GM18858 (cell line): ENCODE measurements at regions not wholly inside any gene's neighbourhood (a gene's known extent, or its start where the extent isn't known, plus 50 kb on each side); places are given as distances from the start of the nearest gene placed in this dataset.

Experiments
- ATAC-seq: cut with Tn5 transposase; IDR thresholded peaks from one replicate; pipeline ENCODE4 v1.9.1; 2021; ENCODE audit not compliant: unreplicated experiment

GRCh38 chr19:28402701-28403290 is 810.2 kb downstream of the UQCRFS1 start:
- no peak for ATAC-seq

- no peak for ATAC-seq
Observed at GRCh38 chr19:28401739-28402424, 811.1 kb downstream of the UQCRFS1 start.

- no peak for ATAC-seq
Observed at GRCh38 chr19:28400953-28401671, 811.8 kb downstream of the UQCRFS1 start.

GRCh38 chr19:28399187-28399586 is 813.8 kb downstream of the UQCRFS1 start:
- ATAC-seq, result no peak

GRCh38 chr19:28397800-28398199 is 815.2 kb downstream of the UQCRFS1 start:
- ATAC-seq, result no peak

GRCh38 chr19:28397306-28397705 is 815.6 kb downstream of the UQCRFS1 start:
- no peak for ATAC-seq

GRCh38 chr19:28396287-28396831 is 816.6 kb downstream of the UQCRFS1 start:
- no peak for ATAC-seq

- no peak for ATAC-seq
Observed at GRCh38 chr19:28394725-28395124, 818.2 kb downstream of the UQCRFS1 start.

GRCh38 chr19:28393574-28394336 is 819.2 kb downstream of the UQCRFS1 start:
- no peak for ATAC-seq

- ATAC-seq, result no peak
Observed at GRCh38 chr19:28388988-28389387, 824.0 kb downstream of the UQCRFS1 start.

GRCh38 chr19:28387507-28387906 is 825.4 kb downstream of the UQCRFS1 start:
- no peak for ATAC-seq

- ATAC-seq, result no peak
Observed at GRCh38 chr19:28386470-28386869, 826.5 kb downstream of the UQCRFS1 start.

GRCh38 chr19:28386066-28386465 is 826.9 kb downstream of the UQCRFS1 start:
- no peak for ATAC-seq

GRCh38 chr19:28377077-28377476 is 835.9 kb downstream of the UQCRFS1 start:
- no peak for ATAC-seq

- ATAC-seq, result no peak
Observed at GRCh38 chr19:28374971-28375370, 838.0 kb downstream of the UQCRFS1 start.

- no peak for ATAC-seq
Observed at GRCh38 chr19:28372576-28373247, 840.2 kb downstream of the UQCRFS1 start.

GRCh38 chr19:28367146-28367545 is 845.8 kb downstream of the UQCRFS1 start:
- no peak for ATAC-seq

- ATAC-seq, result no peak
Observed at GRCh38 chr19:28363254-28363653, 849.7 kb downstream of the UQCRFS1 start.

GRCh38 chr19:28359431-28360414 is 853.2 kb downstream of the UQCRFS1 start:
- no peak for ATAC-seq
